A172 (cell line): ENCODE measurements at regions not wholly inside any gene's neighbourhood (a gene's known extent, or its start where the extent isn't known, plus 50 kb on each side); places are given as distances from the start of the nearest gene placed in this dataset.

Experiments
- DNase-seq: peaks from one replicate; pipeline ENCODE4 v3.0.0-alpha.2; 2015; ENCODE audit warnings: low spot score

DNA sequence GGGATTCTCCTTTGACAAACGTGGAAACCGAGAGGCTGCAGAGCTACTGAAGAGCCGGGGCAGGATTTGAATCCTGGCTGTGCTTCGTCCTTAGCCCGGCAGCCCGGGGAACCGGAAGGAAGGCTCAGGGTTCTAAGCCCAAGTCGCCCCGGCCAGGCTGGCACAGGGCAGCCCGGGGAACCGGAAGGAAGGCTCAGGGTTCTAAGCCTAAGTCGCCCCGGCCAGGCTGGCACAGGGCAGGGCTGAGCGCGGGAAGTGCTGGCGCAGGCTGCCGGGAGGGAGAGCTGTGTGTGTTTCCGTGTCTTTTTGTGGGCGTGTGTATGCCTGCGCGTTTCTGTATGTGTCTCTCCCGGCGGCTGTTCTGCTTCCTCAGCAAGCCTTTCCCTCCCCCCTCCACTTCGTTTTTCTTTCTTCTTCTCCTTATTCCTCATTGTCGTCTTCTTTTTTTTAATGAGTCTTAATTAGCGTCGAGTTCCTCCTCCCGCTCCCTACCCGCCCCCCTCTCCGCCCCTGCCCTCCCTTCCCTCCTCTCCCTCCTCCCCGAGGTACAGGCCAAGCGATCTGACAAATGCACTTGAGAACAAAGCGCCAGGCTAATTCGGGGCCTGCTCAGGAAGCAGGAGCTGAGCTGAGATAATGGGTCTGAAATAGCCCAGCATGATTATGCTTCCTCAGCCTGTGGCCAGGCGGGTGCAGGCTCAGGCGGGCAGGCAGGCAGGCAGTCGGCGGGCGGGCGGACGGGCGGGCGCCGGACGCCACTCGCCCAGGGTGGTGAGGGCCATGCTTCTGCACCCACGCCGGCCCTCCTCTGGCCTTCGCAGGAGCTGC is 65.9 kb downstream of the EFNB1 start:
- no peak for DNase-seq

DNA sequence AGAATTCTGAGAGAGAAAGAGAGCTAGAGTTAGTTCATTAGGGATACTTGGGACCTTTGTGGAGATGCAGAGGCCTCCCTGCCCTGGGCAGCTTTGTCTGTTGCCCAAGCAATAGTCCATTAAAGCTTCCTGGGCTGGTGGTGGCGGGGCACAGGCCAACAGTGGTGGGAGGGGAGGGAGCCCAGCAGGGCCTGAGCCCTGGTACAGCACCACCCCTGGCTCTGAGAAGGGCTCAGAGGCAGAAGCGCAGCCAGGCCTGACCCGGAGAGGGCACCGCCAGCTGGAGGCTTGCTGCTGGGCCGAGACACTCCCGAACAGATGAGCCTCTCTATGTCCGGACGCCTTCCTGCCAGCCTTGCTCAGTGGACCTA is 65.3 kb downstream of the EFNB1 start:
- no peak for DNase-seq

DNA sequence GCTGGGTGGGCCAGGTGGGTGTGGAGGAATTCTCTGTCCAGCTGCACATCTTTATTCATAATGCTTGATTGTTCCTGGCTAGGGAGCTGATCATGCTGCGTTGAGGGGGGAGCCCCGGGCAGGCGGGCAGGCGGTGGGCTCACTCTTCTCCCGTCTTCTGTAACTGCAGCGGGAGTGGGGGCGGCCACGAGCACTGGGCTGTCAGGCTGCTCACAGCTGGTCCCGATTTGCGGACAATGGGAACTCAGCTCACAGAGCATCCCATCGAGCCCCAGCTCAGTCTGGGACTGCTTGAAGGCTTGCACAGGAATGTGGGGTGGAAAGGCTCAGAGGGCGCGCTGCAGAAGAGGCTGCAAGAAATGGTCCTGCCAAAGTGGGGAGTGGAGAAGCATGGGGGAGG is 63.8 kb downstream of the EFNB1 start:
- no peak for DNase-seq

DNA sequence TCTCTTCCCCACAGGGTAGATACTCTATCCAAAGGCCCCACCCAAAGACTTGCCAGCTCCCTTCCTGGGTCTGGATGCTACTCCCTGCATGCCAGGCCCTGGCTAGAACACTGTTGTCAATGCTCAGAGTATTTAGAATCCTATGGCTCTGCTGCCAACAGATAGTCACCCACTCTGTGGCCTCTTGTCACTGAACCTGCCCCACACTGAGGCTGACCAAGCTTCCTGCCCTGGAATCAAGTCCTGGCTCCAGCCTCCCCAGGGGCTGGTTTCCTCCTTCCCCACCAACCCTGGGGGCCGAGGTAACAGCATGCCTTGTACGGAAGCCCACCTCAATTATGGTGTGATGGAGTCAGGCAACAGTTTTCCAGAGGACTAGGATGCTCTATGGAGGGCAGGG is 63.3 kb downstream of the EFNB1 start:
- DNase-seq, result no peak
